HG03460 (cell line): ENCODE measurements at regions not wholly inside any gene's neighbourhood (a gene's known extent, or its start where the extent isn't known, plus 50 kb on each side); places are given as distances from the start of the nearest gene placed in this dataset.
"Not testable (repeated sequence)": the region's sequence is repeated elsewhere in the genome, so short reads cannot be mapped to it uniquely, and the experiment has no call there.

Experiments
- ATAC-seq: cut with Tn5 transposase; IDR thresholded peaks from one replicate; pipeline ENCODE4 v1.9.1; 2021; ENCODE audit not compliant: unreplicated experiment

DNA sequence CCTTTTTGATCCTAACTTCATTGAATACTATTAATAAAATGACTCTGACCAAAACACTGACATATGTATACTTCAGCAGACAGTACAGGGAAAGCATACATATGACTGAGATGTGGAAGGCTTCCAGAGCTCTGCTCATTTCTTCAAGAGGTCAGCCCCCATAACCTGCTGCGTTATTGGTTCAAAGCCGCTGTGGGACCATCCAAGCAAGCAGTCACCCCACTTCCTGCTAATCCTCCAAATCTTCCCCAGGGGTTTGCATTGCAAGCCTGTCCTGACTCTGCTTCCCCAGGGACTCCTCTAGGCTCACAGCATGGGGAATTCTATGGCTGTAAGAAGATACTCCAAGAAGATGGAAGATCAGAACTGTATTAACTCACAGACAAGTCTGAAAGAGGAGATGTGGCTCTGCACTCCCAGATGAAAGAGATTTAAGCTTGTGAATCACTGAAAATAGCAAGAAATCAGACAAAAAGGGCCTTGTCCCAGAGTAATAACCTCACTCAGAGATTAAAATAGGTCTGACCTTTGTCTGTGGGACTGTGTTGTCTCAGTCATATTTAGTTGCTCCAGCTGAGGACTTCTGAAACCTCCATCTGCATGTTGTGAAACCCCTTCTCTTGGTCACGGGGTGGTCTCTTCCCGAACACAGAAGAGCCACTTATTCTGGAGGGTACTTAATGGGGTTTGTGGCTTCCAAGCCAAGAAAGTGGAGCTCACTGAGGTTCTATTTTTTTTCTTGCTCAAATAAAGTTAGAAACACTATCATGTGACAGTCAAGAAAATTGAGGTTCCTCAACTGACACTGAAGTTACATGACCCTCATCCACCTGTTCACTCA lies 101.5 kb upstream of the MARCKS start:
- ATAC-seq, result peak; percentile 73

DNA sequence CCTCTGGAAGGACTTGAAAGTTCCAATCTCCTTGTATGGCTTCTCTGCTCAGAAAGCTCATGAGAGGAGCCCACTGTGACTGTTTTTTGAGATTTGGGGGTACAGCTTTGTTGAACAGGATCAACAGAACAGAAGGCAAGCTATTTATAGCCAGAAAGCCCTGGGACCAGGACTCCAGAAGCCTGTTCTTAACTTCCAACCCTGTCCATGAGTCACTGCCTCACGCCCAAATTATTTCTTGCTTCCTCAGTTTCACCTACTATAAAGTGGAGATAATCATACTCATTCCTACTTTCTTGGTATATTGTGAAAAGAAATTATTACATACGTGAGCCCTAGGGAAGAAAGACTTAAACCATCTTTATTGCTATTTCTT lies 100.9 kb upstream of the MARCKS start:
- ATAC-seq, result no peak

DNA sequence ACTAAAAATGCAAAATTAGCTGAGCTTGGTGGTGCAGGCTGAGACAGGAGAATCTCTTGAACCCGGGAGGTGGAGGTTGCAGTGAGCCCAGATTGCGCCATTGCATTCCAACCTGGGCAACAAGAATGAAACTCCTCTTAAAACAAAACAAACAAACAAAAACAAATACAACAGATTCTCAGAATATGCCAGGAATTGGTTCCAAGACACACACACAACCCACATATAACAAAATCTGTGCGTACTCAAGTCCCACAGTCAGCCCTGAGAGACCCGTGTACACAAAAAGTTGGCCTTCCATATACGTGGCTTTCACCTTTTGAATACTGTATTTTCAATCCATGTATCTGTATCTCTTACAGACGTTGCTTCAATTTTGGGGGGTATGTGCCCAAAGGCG lies 98.9 kb upstream of the MARCKS start:
- ATAC-seq, result no peak

DNA sequence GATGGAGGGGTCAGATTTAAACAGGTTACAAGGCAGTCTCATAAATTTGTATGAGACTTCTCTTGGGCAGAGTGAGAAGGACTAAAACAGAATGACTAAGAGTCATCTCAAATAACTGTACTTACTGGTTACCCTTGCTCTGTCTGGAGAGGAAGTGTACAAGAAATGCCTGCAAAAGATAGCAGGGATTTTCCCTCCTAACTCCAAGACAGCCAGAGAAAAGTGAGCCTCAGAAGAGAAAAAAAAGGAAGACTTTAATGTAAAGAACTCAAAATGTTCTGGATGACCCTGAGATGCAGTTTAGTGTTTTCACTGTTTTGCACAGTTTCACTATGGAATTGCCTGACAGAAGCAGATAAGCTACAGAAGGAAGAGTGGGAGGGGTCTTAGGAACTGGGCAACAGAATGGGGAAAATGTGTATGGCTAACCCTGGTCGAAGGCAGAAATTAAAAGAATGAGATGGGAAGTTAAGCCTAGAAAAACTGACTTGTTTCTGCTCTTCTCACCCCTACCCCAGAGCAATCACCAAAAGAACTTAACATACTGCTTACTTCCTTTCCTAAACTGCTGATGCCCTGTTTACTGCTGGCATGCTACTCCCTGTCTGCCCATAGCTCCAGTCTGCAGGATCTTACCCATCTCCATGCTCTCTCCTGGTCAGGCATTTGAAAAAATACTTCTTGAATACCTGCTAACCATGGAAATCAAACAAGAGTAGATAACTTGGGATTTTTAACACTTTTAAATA lies 98.1 kb upstream of the MARCKS start:
- peak; percentile 31 for ATAC-seq

DNA sequence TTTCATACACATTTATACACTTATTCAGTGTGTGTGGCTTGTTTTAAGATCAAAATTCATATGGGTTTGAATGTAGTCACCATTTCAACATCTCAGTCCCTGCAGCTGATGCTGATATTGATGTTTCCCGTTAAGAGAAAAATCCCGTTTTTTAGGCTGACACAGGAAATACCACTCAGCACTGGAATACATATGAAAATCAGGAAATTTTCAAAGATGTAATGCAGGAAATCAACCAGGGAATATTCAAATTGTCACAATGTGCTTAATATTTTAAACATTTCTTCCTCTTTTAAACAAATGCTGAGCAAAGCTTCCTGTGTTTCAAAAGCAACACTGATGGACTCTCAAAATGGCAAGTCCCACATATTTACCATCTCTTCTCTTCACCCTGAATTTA lies 94.5 kb upstream of the MARCKS start:
- ATAC-seq, result no peak

DNA sequence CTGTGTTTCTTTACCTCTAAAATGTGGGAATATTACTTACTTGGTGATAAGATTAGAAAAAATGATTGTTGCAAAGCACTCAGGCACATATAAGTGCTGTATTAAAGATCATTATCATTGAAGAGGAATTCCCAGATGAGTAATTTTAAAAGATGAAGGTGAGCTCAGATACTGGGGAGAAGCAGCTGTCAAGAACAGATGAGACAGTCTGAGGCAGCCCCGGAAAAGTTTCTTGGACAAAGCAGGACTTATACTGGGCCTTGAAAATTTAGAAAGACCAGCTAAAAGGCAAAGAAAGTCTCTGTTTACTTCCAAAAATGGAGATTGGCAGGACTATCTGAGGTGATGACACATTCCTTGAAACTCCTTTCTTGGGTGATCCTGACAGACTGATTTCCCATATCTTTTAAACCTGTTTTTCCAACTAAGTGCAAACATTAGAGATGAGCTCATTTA lies 93.8 kb upstream of the MARCKS start:
- peak; percentile 5 for ATAC-seq

DNA sequence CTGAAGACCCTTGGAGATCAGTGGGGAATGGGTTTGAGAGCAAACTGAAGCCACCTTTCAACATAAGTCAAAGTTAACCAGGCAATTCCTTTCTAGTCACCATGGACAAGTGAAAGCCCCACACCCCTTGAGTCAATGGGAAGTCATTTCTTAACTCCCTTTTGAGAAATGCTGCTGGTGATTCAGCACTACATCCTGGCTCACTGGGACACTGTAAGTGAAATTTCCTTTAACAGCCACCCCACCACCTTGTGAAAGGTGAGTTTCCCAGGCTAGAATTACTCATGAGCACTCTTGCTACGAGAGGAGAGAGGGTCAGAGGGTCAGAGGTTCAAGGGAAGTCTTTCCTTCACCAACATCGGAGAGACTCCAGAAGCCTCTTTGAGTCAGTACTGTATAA lies 93.3 kb upstream of the MARCKS start:
- ATAC-seq, result peak; percentile 59

DNA sequence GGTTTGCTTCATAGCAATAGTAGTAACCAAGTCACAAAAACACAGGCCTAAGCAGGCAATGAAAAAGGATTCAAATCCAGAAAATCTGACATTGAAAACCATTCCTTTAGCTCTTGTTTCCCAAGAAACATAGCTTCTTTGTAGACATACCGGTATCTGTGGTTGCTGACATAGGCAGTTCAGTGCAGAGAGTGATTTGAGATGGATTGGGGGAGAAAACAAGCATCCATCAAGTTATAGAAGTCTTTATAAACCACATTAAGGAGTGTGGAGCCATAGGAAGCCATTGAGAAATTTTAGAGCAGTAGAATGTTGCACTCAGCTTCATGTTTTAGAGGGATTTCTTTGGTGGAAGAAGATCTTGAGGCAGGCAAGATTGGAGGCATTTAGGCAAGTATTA lies 91.2 kb upstream of the MARCKS start:
- no peak for ATAC-seq

DNA sequence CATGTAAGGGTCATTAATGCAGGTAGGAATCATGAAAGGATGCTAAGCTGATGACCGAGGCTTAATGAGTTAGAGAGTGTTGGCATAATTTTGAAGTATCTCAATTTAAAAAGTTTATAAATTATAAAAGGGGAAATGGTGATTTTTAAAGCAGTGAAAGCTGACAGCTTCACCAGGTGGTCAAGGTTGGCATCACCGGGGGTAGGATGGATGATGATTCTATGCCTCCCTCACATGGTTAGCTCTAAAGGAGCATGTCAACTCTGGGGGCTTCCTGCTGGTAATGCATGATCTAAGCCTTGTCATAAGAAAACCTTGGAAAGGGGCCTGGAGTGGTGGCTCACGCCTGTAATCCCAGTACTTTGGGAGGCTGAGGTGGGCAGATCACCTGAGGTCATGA lies 89.2 kb upstream of the MARCKS start:
- no peak for ATAC-seq

DNA sequence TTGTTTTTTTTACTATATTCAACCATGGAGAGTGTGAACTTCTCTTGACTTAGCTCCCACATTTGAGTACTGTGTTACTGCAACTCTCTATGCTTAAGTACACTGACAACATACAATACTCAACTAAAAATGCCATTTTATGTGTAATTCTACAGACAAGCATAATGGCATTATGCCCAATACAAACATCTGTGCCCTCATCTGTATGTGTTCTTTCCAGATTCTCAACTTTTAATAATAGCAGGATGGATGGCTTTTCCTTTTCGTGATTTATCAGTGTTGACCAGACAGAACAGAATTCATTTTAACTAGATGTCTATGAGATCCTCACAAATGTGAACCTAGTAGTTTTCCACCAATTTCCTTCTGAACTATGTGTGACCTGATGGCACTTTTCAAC lies 84.2 kb upstream of the MARCKS start:
- no peak for ATAC-seq

DNA sequence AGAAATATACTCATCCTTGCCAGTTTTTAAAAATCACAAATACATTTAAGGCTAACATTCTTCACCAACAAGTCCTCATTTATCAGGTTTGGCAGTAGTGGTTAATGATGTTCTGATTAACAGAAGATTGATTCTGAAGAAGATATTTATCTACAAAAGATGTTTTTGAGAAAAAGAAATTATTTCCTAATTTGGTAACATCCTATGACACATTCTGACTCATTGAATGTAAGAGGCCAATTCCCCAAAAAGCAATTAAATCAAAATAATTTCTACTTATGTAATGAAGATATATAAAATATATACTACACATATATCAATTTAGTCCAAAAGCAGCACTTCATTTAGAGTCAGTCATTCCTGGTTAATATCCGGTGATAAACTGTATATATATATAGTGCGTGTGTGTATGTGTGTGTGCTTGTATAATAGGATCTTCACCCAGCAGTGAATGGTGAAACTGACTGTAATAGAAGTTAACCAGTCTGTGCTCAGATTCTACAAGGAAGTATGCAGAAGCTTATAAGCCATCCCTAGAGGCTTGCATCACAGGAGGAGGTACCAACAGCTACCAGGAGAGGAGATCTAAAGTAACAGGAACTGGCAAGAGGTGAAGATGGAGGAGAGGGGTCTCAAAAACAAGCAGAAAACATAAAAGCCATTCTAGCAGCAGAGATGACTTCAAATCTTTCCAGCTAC lies 82.9 kb upstream of the MARCKS start:
- no peak for ATAC-seq

DNA sequence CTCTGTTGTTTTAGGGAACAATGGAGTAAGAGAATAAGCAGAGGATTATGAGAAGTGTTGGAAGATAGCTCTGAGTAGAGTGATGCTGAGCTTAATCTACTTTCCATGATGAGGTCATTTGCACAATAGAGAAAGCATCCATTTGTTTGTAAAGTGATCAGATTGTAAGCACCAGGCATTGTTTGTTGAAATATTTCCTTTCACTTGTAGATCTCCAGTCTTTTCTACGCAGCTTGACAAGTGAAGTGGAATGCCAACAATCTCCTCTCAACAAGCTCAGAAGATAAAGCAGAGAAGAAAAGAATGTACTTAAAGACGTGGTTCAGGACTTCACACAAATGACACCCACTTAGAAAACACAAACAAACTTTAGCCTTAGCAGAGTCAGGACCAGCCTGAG lies 80.1 kb upstream of the MARCKS start:
- ATAC-seq, result no peak

DNA sequence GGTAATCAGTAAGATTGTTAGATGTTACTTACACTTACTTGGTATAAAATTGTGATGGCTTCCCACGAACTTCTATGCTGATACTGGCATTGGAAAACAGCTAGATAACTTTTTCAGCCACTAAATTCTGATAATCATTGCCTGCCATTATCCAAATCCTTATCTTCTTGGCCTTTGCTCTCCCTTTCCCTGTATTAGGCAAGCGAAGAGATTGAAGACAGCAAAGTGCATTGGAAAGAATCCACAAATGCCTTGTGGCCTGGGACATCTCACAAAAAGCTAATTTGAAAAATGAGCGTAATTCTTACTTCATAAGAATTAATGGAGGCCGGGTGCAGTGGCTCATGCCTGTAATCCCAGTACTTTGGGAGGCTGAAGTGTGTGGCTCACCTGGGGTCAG lies 79.5 kb upstream of the MARCKS start:
- ATAC-seq, result no peak

DNA sequence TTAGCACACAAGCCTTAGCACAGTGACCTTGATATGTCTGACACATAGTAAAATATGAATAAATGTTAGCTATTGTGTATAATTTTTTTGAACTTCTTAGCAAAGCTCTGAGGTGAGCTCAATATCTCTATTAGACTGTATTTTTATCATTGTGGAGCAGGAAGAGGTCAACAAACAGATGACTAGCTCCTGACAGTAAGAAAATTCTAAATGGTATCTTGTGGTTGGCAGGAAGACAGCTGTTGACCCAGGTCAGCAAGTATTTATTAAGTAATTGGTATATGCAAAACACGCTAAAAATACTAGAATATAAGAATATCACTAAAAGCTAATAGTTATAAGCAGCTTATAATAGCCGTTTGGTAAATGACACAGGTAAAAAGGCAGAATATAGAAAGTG lies 77.5 kb upstream of the MARCKS start:
- no peak for ATAC-seq

DNA sequence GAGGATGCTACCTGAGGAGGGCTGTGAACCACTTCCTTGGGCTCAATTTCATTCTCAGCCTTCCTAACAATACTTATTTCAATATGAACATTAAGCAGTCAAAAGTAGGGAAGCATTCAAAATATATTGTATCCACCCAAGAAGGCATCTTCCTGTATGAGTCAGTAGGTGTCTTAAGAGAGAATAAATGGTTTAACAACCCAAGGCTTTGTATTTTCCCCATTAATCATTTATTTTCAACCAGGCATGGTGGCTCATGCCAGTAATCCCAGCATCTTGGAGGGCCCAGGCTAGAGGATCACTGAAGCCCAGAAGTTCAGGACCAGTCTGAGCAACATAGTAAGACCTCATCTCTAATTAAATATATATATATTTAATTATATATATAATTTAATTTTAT lies 74.5 kb upstream of the MARCKS start:
- ATAC-seq, result no peak

DNA sequence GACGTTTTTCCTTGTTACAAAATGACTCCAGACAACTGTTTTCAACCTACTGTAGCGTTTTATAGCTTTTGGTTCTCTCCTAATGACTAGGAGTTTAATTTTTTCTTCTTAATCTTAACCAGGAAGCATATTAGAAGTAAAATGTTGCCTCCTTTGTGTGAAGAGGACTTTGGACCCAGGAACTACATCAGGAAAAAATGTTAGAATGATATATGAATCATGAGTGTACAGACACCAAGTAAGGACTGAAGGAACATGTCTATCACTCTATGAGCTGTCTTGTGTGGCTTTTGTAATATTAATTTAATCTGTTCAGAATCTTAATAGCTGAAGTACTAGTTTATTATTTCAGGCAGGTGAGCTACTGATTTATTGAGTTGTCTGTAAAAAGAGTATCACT lies 71.0 kb upstream of the MARCKS start:
- ATAC-seq, result no peak

DNA sequence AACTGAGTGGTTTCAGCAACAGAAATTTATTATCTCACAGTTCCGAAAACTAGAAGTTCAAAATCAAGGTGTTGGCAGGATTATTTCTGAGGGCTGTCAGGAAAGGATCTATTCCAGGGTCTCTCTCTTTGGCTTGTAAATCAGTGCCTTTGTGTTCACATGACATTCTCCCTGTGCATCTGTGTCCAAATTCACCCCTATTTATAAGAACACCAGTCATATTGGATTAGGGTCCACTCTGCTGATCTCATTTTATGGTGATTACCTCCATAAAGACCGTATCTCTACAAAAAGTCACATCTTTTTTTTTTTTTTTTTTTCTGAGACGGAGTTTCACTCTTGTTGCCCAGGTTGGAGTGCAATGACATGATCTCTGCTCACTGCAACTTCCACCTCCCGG lies 68.6 kb upstream of the MARCKS start:
- ATAC-seq, result no peak

DNA sequence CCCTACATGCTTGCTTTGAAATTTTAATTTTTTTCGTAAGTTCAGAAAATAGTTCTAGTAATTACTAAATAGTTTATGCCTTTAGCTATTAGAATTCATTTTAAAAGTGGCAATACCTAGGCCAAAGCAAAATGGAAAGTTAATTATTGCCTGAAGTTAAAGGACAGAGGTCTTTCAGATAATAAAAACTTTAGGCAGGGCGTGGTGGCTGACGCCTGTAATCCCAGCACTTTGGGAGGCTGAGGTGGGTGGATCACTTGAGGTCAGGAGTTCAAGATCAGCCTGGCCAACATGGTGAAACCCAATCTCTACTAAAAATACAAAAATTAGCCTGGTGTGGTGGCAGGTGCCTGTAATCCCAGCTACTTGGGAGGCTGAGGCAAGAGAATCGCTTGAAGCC lies 65.9 kb upstream of the MARCKS start:
- not testable (repeated sequence) for ATAC-seq

DNA sequence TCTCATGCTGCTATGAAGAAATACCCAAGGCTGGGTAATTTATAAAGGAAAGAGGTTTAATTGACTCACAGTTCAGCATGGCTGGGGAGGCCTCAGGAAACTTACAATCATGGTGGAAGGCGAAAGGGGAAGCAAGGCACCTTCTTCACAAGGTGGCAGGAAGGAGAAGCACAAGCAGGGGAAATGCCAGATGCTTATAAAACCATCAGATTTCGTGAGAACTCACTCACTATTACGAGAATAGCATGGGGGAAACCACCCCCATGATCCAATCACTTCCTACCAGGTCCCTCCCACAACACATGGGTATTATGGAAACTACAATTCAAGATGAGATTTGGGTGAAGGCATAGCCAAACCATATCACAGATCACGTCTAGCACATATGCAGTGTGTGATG lies 61.8 kb upstream of the MARCKS start:
- not testable (repeated sequence) for ATAC-seq

DNA sequence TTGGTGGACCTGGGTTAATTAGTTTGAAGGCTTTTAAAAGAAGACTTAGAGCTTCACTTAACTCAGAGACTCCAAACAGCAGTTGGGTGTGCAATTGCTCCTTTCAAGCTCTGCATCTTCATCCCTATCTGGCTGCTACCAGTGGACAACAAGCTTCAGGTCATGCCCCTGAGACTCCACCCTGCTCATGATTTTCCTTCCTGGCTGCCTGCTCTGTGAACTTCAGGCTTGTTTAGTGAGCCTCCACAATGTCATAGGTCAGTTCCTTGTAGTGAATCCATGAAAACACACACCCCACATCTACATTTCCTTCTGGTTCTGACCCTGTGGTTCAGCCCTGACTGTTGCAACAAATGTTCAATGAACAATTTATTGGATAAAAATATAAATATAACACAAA lies 61.1 kb upstream of the MARCKS start:
- no peak for ATAC-seq

DNA sequence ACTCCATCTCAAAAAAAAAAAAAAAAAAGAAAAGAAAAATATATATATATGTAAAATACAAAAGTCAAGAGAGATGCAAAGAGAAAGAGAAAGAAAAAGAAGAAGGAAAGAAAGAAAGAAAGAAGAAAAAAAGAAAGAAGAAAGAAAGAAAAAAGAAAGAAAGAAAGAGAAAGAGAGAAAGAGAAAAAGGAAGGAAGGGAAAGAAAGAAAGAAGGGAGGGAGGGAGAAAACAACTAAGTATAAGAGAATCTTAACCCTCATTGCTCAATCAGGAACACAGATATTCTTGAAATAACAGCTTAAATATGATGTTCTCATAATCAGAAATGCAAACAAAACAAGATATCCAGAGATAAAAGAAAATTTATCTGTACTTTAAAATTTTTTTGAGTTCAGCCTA lies 54.4 kb upstream of the MARCKS start:
- ATAC-seq, result no peak
